ENCODE measurements at regions not wholly inside any gene's neighbourhood (a gene's known extent, or its start where the extent isn't known, plus 50 kb on each side); places are given as distances from the start of the nearest gene placed in this dataset.

GRCh38 chr1:170461291-170461747 is 70.6 kb upstream of the GORAB start:
- DNase-seq, result no peak

GRCh38 chr1:170461762-170462384 is 70.1 kb upstream of the GORAB start:
- peak in 1 of 2 experiments; percentile 32 for DNase-seq

GRCh38 chr1:170470121-170470520 is 61.8 kb upstream of the GORAB start:
- DNase-seq, result peak; percentile 25 to 80

- DNase-seq, result no peak
These were observed 60.4 kb upstream of the GORAB start for GRCh38 chr1:170471398-170472053.

GRCh38 chr1:170481000-170481399 is 51.0 kb upstream of the GORAB start:
- no peak for DNase-seq
